GM23338 (cell line): ENCODE measurements at regions not wholly inside any gene's neighbourhood (a gene's known extent, or its start where the extent isn't known, plus 50 kb on each side); places are given as distances from the start of the nearest gene placed in this dataset.

ENCODE experiments used
- ATAC-seq: fragments of 200-7000 bp; cut with Tn5 transposase; 3 replicates; pipeline ENCODE4 v1.9.1; 2020
- DNase-seq: peaks from one replicate; pipeline ENCODE4 v3.0.0-alpha.2; 2015; ENCODE audit warnings: low spot score
- H2AFZ ChIP-seq: fragments of 200-600 bp; sonication (generic); 2 replicates; pipeline ENCODE4 v1.8.0; 2016; ENCODE audit warnings: antibody characterized with exemption, mild to moderate bottlenecking, moderate library complexity
- H3F3A ChIP-seq: fragments of 200-600 bp; sonication (generic); replicated peaks from 2 replicates; pipeline ENCODE4 v1.8.0; 2017; ENCODE audit warnings: antibody characterized with exemption, mixed run types, low read depth
- H3K27ac ChIP-seq: fragments of 200-600 bp; sonication (generic); 2 replicates; pipeline ENCODE4 v1.6.1; 2016; ENCODE audit warnings: low read depth
- H3K27me3 ChIP-seq: fragments of 200-600 bp; sonication (generic); 2 replicates; pipeline ENCODE4 v1.8.0; 2016; ENCODE audit warnings: mild to moderate bottlenecking, mixed run types, moderate library complexity; ENCODE audit not compliant: insufficient read depth
- H3K36me3 ChIP-seq: fragments of 200-600 bp; sonication (generic); 2 replicates; pipeline ENCODE4 v1.8.0; 2016; ENCODE audit warnings: mild to moderate bottlenecking; ENCODE audit not compliant: insufficient read depth
- H3K4me1 ChIP-seq: fragments of 200-600 bp; sonication (generic); 2 replicates; pipeline ENCODE4 v1.8.0; 2016; ENCODE audit warnings: mild to moderate bottlenecking, moderate library complexity; ENCODE audit not compliant: insufficient read depth
- H3K4me2 ChIP-seq: fragments of 200-600 bp; sonication (generic); 2 replicates; pipeline ENCODE4 v1.7.1; 2017; ENCODE audit warnings: mixed run types
- H3K4me3 ChIP-seq: fragments of 200-600 bp; sonication (generic); 2 replicates; pipeline ENCODE4 v1.6.1; 2016; ENCODE audit warnings: mixed run types
- H3K79me2 ChIP-seq: fragments of 200-600 bp; sonication (generic); replicated peaks from 2 replicates; pipeline ENCODE4 v1.8.0; 2017; ENCODE audit warnings: mild to moderate bottlenecking; ENCODE audit not compliant: insufficient read depth
- H3K9me2 ChIP-seq: fragments of 200-600 bp; sonication (generic); 2 replicates; pipeline ENCODE4 v1.8.0; 2017; ENCODE audit not compliant: insufficient read depth
- H4K20me1 ChIP-seq: fragments of 200-600 bp; sonication (generic); replicated peaks from 2 replicates; pipeline ENCODE4 v1.8.0; 2017; ENCODE audit warnings: mild to moderate bottlenecking; ENCODE audit not compliant: insufficient read depth
- H3K27ac Mint-ChIP-seq: 2 replicates; pipeline ENCODE4 v1.8.0; 2020; ENCODE audit warnings: inconsistent platforms, mild to moderate bottlenecking, moderate library complexity, mixed read lengths
- H3K27me3 Mint-ChIP-seq: 3 replicates; pipeline ENCODE4 v1.8.0; 2022; ENCODE audit warnings: low read depth, mild to moderate bottlenecking, moderate library complexity, mixed read lengths, inconsistent platforms; ENCODE audit not compliant: insufficient read depth, poor library complexity
- H3K36me3 Mint-ChIP-seq: 3 replicates; pipeline ENCODE4 v1.8.0; 2021; ENCODE audit warnings: low read depth, mild to moderate bottlenecking, inconsistent platforms, moderate library complexity, mixed read lengths
- H3K4me1 Mint-ChIP-seq: 3 replicates; pipeline ENCODE4 v1.8.0; 2020; ENCODE audit warnings: mild to moderate bottlenecking, inconsistent platforms, mixed read lengths
- H3K4me3 Mint-ChIP-seq: 3 replicates; pipeline ENCODE4 v1.8.0; 2021; ENCODE audit warnings: moderate library complexity, mild to moderate bottlenecking, inconsistent platforms, mixed read lengths
- H3K9me3 Mint-ChIP-seq: 3 replicates; pipeline ENCODE4 v1.8.0; 2020; ENCODE audit warnings: moderate library complexity, mild to moderate bottlenecking, inconsistent platforms, mixed read lengths
- CREB1 ChIP-seq: fragments of 250-450 bp; sonication (Bioruptor Pico); IDR thresholded peaks from 2 replicates; pipeline ENCODE4 v1.5.0; 2020; ENCODE audit warnings: low read depth, mild to moderate bottlenecking, moderate library complexity
- CTCF ChIP-seq, 2 experiments: fragments of 200-600 bp in 1 of 2; sonication (generic) in 1 of 2; conservative IDR thresholded peaks; 2 replicates each; pipeline versions ENCODE4 v1.5.1 to v1.6.1; 2016 to 2017; ENCODE audit warnings: antibody characterized with exemption in 2 of 2, low read depth in 2 of 2, mild to moderate bottlenecking in 2 of 2, moderate library complexity in 1 of 2
- ETS1 ChIP-seq: IDR thresholded peaks from 2 replicates; pipeline ENCODE4 v1.6.1; 2016; ENCODE audit warnings: antibody characterized with exemption
- EZH2 ChIP-seq: fragments of 200-600 bp; sonication (generic); IDR thresholded peaks from one replicate; pipeline ENCODE4 v1.8.0; 2017; ENCODE audit warnings: antibody characterized with exemption, mild to moderate bottlenecking, low read depth; ENCODE audit not compliant: unreplicated experiment
- EZH2phosphoT487 ChIP-seq: fragments of 200-600 bp; sonication (generic); IDR thresholded peaks from one replicate; pipeline ENCODE4 v1.8.1; 2018; ENCODE audit warnings: antibody characterized with exemption; ENCODE audit not compliant: unreplicated experiment
- JUNB ChIP-seq: IDR thresholded peaks from one replicate; pipeline ENCODE4 v1.6.1; 2016; ENCODE audit warnings: antibody characterized with exemption; ENCODE audit not compliant: unreplicated experiment
- NANOG ChIP-seq: IDR thresholded peaks from 2 replicates; pipeline ENCODE4 v1.6.1; 2016; ENCODE audit warnings: antibody characterized with exemption, borderline replicate concordance
- POLR2AphosphoS5 ChIP-seq: IDR thresholded peaks from 2 replicates; pipeline ENCODE4 v1.6.1; 2016; ENCODE audit warnings: antibody characterized with exemption, low read depth
- REST ChIP-seq: IDR thresholded peaks from one replicate; pipeline ENCODE4 v1.6.1; 2018; ENCODE audit warnings: antibody characterized with exemption; ENCODE audit not compliant: unreplicated experiment
- STAT1 ChIP-seq: IDR thresholded peaks from one replicate; pipeline ENCODE4 v1.6.1; 2016; ENCODE audit warnings: antibody characterized with exemption; ENCODE audit not compliant: unreplicated experiment
- ZNF114 ChIP-seq: fragments of 250-450 bp; sonication (Bioruptor Pico); IDR thresholded peaks from 2 replicates; pipeline ENCODE4 v1.5.0; 2020; ENCODE audit warnings: mild to moderate bottlenecking, moderate library complexity
- ZNF331 ChIP-seq: fragments of 250-450 bp; sonication (Bioruptor Pico); IDR thresholded peaks from 2 replicates; pipeline ENCODE4 v1.5.0; 2020; ENCODE audit warnings: low read depth, mild to moderate bottlenecking, moderate library complexity
- ZNF462 ChIP-seq: fragments of 250-450 bp; sonication (Bioruptor Pico); IDR thresholded peaks from 2 replicates; pipeline ENCODE4 v1.5.0; 2020; ENCODE audit warnings: mild to moderate bottlenecking, moderate library complexity

- peaks cover 41% of the 10 kb centered on the region for H3K4me1 ChIP-seq
- H3K36me3 ChIP-seq = no peaks in the 10 kb centered on the region
- H3K4me3 Mint-ChIP-seq = no peak overlapping the region
- H2AFZ ChIP-seq = no peak overlapping the region
- H3K4me2 ChIP-seq = no peak overlapping the region
- H4K20me1 ChIP-seq = no peaks in the 10 kb centered on the region
- peaks cover 2% of the 10 kb centered on the region for H3K27me3 Mint-ChIP-seq
- no peak overlapping the region for H3K4me3 ChIP-seq
- H3K9me2 ChIP-seq = no peaks in the 10 kb centered on the region
- no peaks in the 10 kb centered on the region for H3K36me3 Mint-ChIP-seq
- H3K27ac ChIP-seq = no peak overlapping the region
- DNase-seq (no peak), ATAC-seq (no peak)
- H3K27me3 ChIP-seq = no peaks in the 10 kb centered on the region
- H3F3A ChIP-seq = no peaks in the 10 kb centered on the region
- H3K9me3 Mint-ChIP-seq = no peaks in the 10 kb centered on the region
- peaks cover 40% of the 10 kb centered on the region for H3K4me1 Mint-ChIP-seq
- TF ChIP-seq EZH2phosphoT487 = no peak
- no peak for TF ChIP-seq POLR2AphosphoS5
- no peak for TF ChIP-seq EZH2
- TF ChIP-seq STAT1 = no peak
- TF ChIP-seq JUNB = no peak
- no peak for TF ChIP-seq ZNF462 (CRISPR knock-in tag)
- no peak for TF ChIP-seq NANOG
- TF ChIP-seq CREB1 = no peak
- no peak for TF ChIP-seq ETS1
- TF ChIP-seq CTCF (conservative IDR thresholded peaks at IDR 0.05; ENCODE audit: low read depth in 2 of 2) = no peak
- TF ChIP-seq REST = no peak
- no peak for TF ChIP-seq ZNF114 (CRISPR knock-in tag)
- TF ChIP-seq ZNF331 (CRISPR knock-in tag) = no peak
- no peak overlapping the region for H3K27ac Mint-ChIP-seq
- H3K79me2 ChIP-seq = no peaks in the 10 kb centered on the region
These were observed 529.5 kb upstream of the CDH2 start for GRCh38 chr18:28706397-28706796.
